K562 (cell line): ENCODE measurements at regions not wholly inside any gene's neighbourhood (a gene's known extent, or its start where the extent isn't known, plus 50 kb on each side); places are given as distances from the start of the nearest gene placed in this dataset.

Experiments used
- ATAC-seq: fragments of 200-7000 bp; cut with Tn5 transposase; 3 replicates; pipeline ENCODE4 v1.9.1; 2020; ENCODE audit warnings: moderate library complexity
- BruUV-seq: library from RNA; stranded (reverse); fragments of 400-500 nt; replicated peaks from 2 replicates; lab custom pipeline; 2021; lab: Mats Ljungman, UMichigan
- CTCF ChIA-PET: fragments of 300-600 bp; formaldehyde crosslinking; extraction: SDS; loops from one replicate; lab custom pipeline; 2021; ENCODE audit warnings: low intra/inter-chr PET ratio; lab: Yijun Ruan, JAX
- POLR2A ChIA-PET: fragments of 300-600, 350-650 bp; sonication (Branson Sonifier 250); formaldehyde crosslinking; extraction: SDS; loops from one replicate; lab custom pipeline; 2021; ENCODE audit warnings: antibody characterized with exemption, inconsistent platforms; lab: Yijun Ruan, JAX
- DNase-seq, 4 experiments: peaks; one replicate each; pipeline versions ENCODE4 v3.0.0 to v3.0.0-alpha.2; 2011 to 2018; ENCODE audit warnings: low spot score in 3 of 4, mixed read lengths in 3 of 4; ENCODE audit errors: extremely low read depth in 1 of 4
- FAIRE-seq: peaks from 2 replicates; lab custom pipeline; 2011; peaks lifted over from hg19 to GRCh38; lab: Jason Lieb, UNC
- H2AFZ ChIP-seq: 2 replicates; pipeline ENCODE4 v1.6.0; 2011; ENCODE audit warnings: low read depth, low read length, control low read depth, inconsistent platforms
- H3K27ac ChIP-seq: fragments of 200-600 bp; 3 replicates; pipeline ENCODE4 v1.8.0; 2011; ENCODE audit warnings: low read depth, mild to moderate bottlenecking, control low read depth, inconsistent platforms, low read length, moderate library complexity, mixed read lengths; ENCODE audit errors: extremely low read depth
- H3K27me3 ChIP-seq, 2 experiments: fragments of 300-600 bp in 1 of 2; 2 replicates in 1 of 2; 3 replicates in 1 of 2; pipeline versions ENCODE4 v1.6.0 to v1.8.0; 2011; ENCODE audit warnings: inconsistent platforms in 2 of 2, low read length in 2 of 2, mild to moderate bottlenecking in 1 of 2, mixed read lengths in 1 of 2, moderate library complexity in 1 of 2; ENCODE audit not compliant: control insufficient read depth in 2 of 2, insufficient read depth in 2 of 2
- H3K36me3 ChIP-seq: fragments of 300-600 bp; 3 replicates; pipeline ENCODE4 v1.8.0; 2011; ENCODE audit warnings: mild to moderate bottlenecking, low read length, inconsistent platforms; ENCODE audit not compliant: control insufficient read depth, insufficient read depth
- H3K4me1 ChIP-seq, 2 experiments: fragments of 200-600 bp in 1 of 2; replicated peaks in 1 of 2; 2 replicates in 1 of 2; 3 replicates in 1 of 2; pipeline versions ENCODE4 v1.5.1 to v1.8.0; 2011; ENCODE audit warnings: inconsistent platforms in 2 of 2, low read length in 2 of 2, mild to moderate bottlenecking in 1 of 2, mixed read lengths in 1 of 2, moderate library complexity in 1 of 2; ENCODE audit not compliant: control insufficient read depth in 2 of 2, insufficient read depth in 2 of 2
- H3K4me2 ChIP-seq: 2 replicates; pipeline ENCODE4 v1.6.1; 2011; ENCODE audit warnings: low read length, control low read depth, inconsistent platforms, mixed read lengths; ENCODE audit not compliant: insufficient read depth
- H3K4me3 ChIP-seq: fragments of 200-600 bp; sonication (generic), shearing (Covaris generic); 2 replicates; pipeline ENCODE4 v1.5.1; 2016; ENCODE audit warnings: control low read depth, inconsistent platforms
- H3K79me2 ChIP-seq: fragments of 200-600 bp; 3 replicates; pipeline ENCODE4 v1.8.0; 2011; ENCODE audit warnings: low read length, inconsistent platforms; ENCODE audit not compliant: control insufficient read depth, insufficient read depth
- H3K9ac ChIP-seq, 2 experiments: 2 replicates each; pipeline versions ENCODE4 v1.6.0 to v1.6.1; 2011; ENCODE audit warnings: low read depth in 2 of 2, low read length in 2 of 2, control low read depth in 1 of 2, inconsistent platforms in 1 of 2, mild to moderate bottlenecking in 1 of 2, mixed read lengths in 1 of 2; ENCODE audit not compliant: insufficient read depth in 1 of 2
- H3K9me1 ChIP-seq: one replicate; pipeline ENCODE4 v1.6.0; 2011; ENCODE audit warnings: inconsistent platforms, mild to moderate bottlenecking, low read length, moderate library complexity; ENCODE audit not compliant: control insufficient read depth, insufficient read depth
- H3K9me3 ChIP-seq: replicated peaks from 2 replicates; pipeline ENCODE4 v1.5.1; 2011; ENCODE audit warnings: low read depth, low read length, inconsistent platforms; ENCODE audit not compliant: control insufficient read depth, insufficient read depth
- H4K20me1 ChIP-seq: replicated peaks from 2 replicates; pipeline ENCODE4 v1.6.1; 2011; ENCODE audit warnings: low read length, inconsistent platforms, mixed read lengths; ENCODE audit not compliant: control insufficient read depth, insufficient read depth
- AFF4 ChIP-seq: sonication (generic); formaldehyde crosslinking; IDR thresholded peaks from 2 replicates; pipeline ENCODE4 v1.8.0; 2023; ENCODE audit warnings: mild to moderate bottlenecking, missing genetic modification reagents
- CHCHD3 ChIP-seq: fragments of 250-450 bp; sonication (Bioruptor Pico); IDR thresholded peaks from 2 replicates; pipeline ENCODE4 v2.1.2; 2022; ENCODE audit warnings: mild to moderate bottlenecking
- DPF2 ChIP-seq: fragments of 450-650 bp; IDR thresholded peaks from 2 replicates; pipeline ENCODE4 v1.6.1; 2016
- HMG20A ChIP-seq: fragments of 450-650 bp; formaldehyde crosslinking; conservative IDR thresholded peaks from 2 replicates; pipeline ENCODE4 v1.4.0; 2020; ENCODE audit warnings: mild to moderate bottlenecking, mixed read lengths
- KAT7 ChIP-seq: sonication (generic); formaldehyde crosslinking; IDR thresholded peaks from 2 replicates; pipeline ENCODE4 v1.8.0; 2022; ENCODE audit warnings: missing genetic modification reagents, mild to moderate bottlenecking, borderline replicate concordance
- KDM5B ChIP-seq: fragments of 200-600 bp; sonication (generic); IDR thresholded peaks from 2 replicates; pipeline ENCODE4 v1.6.1; 2012; ENCODE audit warnings: low read depth, mild to moderate bottlenecking, moderate library complexity, low read length, control low read depth, inconsistent platforms; ENCODE audit not compliant: insufficient replicate concordance
- NR2C1 ChIP-seq, 2 experiments: fragments of 450-650 bp; IDR thresholded peaks; 2 replicates each; pipeline ENCODE4 v1.6.1; 2017; ENCODE audit warnings: mild to moderate bottlenecking in 2 of 2, antibody characterized with exemption in 1 of 2, inconsistent platforms in 1 of 2, missing compliant biosample characterization in 1 of 2, missing genetic modification characterization in 1 of 2
- RBM22 ChIP-seq: fragments of 200-400 bp; formaldehyde crosslinking; IDR thresholded peaks from 2 replicates; pipeline ENCODE4 v1.6.1; 2018; ENCODE audit warnings: low read length, low read depth; ENCODE audit not compliant: poor library complexity, severe bottlenecking
- RCOR1 ChIP-seq, 2 experiments: IDR thresholded peaks; 2 replicates each; pipeline ENCODE4 v1.6.1; 2012; ENCODE audit warnings: low read depth in 2 of 2, low read length in 2 of 2, borderline replicate concordance in 1 of 2, improper control_type of control experiment in 1 of 2
- SMARCA5 ChIP-seq: fragments of 450-650 bp; IDR thresholded peaks from 2 replicates; pipeline ENCODE4 v1.6.1; 2016
- TBL1XR1 ChIP-seq, 2 experiments: IDR thresholded peaks; 2 replicates each; pipeline ENCODE4 v1.6.1; 2012; ENCODE audit warnings: improper control_type of control experiment in 2 of 2, low read length in 2 of 2, mild to moderate bottlenecking in 1 of 2
- ZMIZ1 ChIP-seq, 2 experiments: fragments of 150-350 bp in 1 of 2; IDR thresholded peaks; 2 replicates each; pipeline ENCODE4 v1.6.1; 2012 to 2016; ENCODE audit warnings: low read depth in 2 of 2, low read length in 2 of 2, mild to moderate bottlenecking in 1 of 2, moderate library complexity in 1 of 2
- ZNF133 ChIP-seq: fragments of 250-450 bp; sonication (Bioruptor Pico); IDR thresholded peaks from 2 replicates; pipeline ENCODE4 v1.4.0; 2020; ENCODE audit warnings: mild to moderate bottlenecking
- WGBS: fragments of 100-300 bp; shearing (Covaris generic); methylation state at CpG from one replicate; pipeline ENCODE4 v1.1.6; 2016; ENCODE audit warnings: low coverage, mixed read lengths; ENCODE audit not compliant: insufficient coverage; ENCODE audit errors: missing lambda C conversion rate; 5-methylcytosine and 5-hydroxymethylcytosine counted together
- in situ Hi-C: fragments of 300-500 bp; cut with MboI; formaldehyde crosslinking; loops from 4 replicates; pipeline ENCODE4 v1.15.0; 2018; ENCODE audit warnings: inconsistent platforms, mixed read lengths
- intact Hi-C: fragments of 100-400 bp; cut with micrococcal nuclease; formaldehyde crosslinking; loops from 2 replicates; pipeline ENCODE4 v1.14.2; 2022
- TF ChIP-seq, protein P1 (sequence below), 2 experiments: fragments of 250-450 bp in 1 of 2; fragments of 450-650 bp in 1 of 2; sonication (Bioruptor Pico) in 1 of 2; IDR thresholded peaks; 2 replicates each; pipeline versions ENCODE4 v1.6.1 to v1.8.0; 2016 to 2021; ENCODE audit warnings: mild to moderate bottlenecking in 2 of 2, moderate library complexity in 2 of 2, missing compliant biosample characterization in 1 of 2, missing genetic modification characterization in 1 of 2

- Histone ChIP-seq H3K9me3 (no peaks in the 10 kb centered on the region; the same call in 1 of the 2 replicates), H3K4me2 (no peak overlapping the region), H3K27ac (no peak overlapping the region), H3K9ac (no peak overlapping the region), H3K27me3 (no peaks in the 10 kb centered on the region), H4K20me1 (no peaks in the 10 kb centered on the region), H3K36me3 (no peaks in the 10 kb centered on the region), H2AFZ (no peak overlapping the region), H3K4me1 (no peaks in the 10 kb centered on the region), H3K9me1 (no peaks in the 10 kb centered on the region), H3K4me3 (no peak overlapping the region), H3K79me2 (no peaks in the 10 kb centered on the region)
- ATAC-seq (no peak), FAIRE-seq (no peak), DNase-seq (no peak)
- ChIA-PET CTCF (no interaction called here), POLR2A (no interaction called here)
- in situ Hi-C loops = no loop called here
- BruUV-seq = no TSS peak
- intact Hi-C loops = no loop called here
- 0% methylated on average over 6 of the region's 6 CpGs for WGBS
- TF ChIP-seq HMG20A (CRISPR knock-in tag) = no peak
- TF ChIP-seq ZNF133 (CRISPR knock-in tag) = no peak
- TF ChIP-seq KDM5B = no peak
- TF ChIP-seq TBL1XR1 (IDR thresholded peaks at IDR 0.05; ENCODE audit: low read length in 2 of 2) = no peak
- TF ChIP-seq KAT7 (CRISPR knock-in tag) = no peak
- TF ChIP-seq SMARCA5 = no peak
- no peak for TF ChIP-seq CHCHD3
- no peak for TF ChIP-seq AFF4
- no peak for TF ChIP-seq RBM22
- TF ChIP-seq NR2C1 (IDR thresholded peaks at IDR 0.05) = no peak
- no peak for TF ChIP-seq NR2C1 (tag; IDR thresholded peaks at IDR 0.05)
- no peak for TF ChIP-seq RCOR1 (IDR thresholded peaks at IDR 0.05; ENCODE audit: borderline replicate concordance in 1 of 2, low read depth in 2 of 2, low read length in 2 of 2)
- TF ChIP-seq, protein P1, sequence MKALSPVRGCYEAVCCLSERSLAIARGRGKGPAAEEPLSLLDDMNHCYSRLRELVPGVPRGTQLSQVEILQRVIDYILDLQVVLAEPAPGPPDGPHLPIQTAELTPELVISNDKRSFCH (CRISPR knock-in tag; IDR thresholded peaks at IDR 0.05) = no peak
- TF ChIP-seq, protein P1 (tag; IDR thresholded peaks at IDR 0.05) = no peak
- no peak for TF ChIP-seq ZMIZ1 (IDR thresholded peaks at IDR 0.05; ENCODE audit: low read depth in 2 of 2, low read length in 2 of 2)
- TF ChIP-seq DPF2 = no peak
Measured at GRCh38 chr7:41529831-41530230, 173.1 kb downstream of the INHBA start.
